GM13976 (cell line): ENCODE measurements at regions not wholly inside any gene's neighbourhood (a gene's known extent, or its start where the extent isn't known, plus 50 kb on each side); places are given as distances from the start of the nearest gene placed in this dataset.

ENCODE experiments used
- DNase-seq: peaks from one replicate; pipeline ENCODE4 v3.0.0; 2012; ENCODE audit warnings: low spot score
- in situ Hi-C: fragments of 300-500 bp; cut with MboI; formaldehyde crosslinking; loops from one replicate; pipeline ENCODE4 v1.12.0; 2022; ENCODE audit warnings: low sequenced_read_pairs, mixed read lengths, inconsistent platforms; ENCODE audit not compliant: unreplicated experiment
- TF ChIP-seq, protein P1 (sequence below): IDR thresholded peaks from 2 replicates; pipeline ENCODE4 v1.5.1; 2012; ENCODE audit warnings: borderline replicate concordance, mild to moderate bottlenecking; ENCODE audit not compliant: insufficient read depth; ENCODE audit errors: extremely low read depth, missing control alignments, control extremely low read depth

DNA sequence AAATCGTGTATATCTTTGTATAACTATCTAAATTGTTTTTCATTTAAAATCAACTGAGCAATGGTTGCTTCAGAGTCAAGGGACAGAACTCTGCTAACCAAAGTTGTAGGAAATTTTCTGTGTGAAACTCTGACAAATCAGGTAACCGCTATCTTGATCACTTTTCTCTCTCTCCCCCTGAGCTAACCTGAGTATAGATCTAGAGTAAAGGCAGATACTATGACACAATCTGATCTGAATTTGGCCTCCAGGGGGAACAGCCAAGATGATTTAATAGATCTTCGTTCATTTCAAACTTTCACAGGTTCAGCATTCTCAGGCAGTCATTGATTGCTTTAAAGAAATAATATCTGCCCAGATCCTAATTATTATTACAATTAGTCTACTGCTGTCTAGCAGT lies 472.8 kb downstream of the NUF2 start:
- in situ Hi-C loops, result no loop called here
- DNase-seq, result no peak
- TF ChIP-seq, protein P1, sequence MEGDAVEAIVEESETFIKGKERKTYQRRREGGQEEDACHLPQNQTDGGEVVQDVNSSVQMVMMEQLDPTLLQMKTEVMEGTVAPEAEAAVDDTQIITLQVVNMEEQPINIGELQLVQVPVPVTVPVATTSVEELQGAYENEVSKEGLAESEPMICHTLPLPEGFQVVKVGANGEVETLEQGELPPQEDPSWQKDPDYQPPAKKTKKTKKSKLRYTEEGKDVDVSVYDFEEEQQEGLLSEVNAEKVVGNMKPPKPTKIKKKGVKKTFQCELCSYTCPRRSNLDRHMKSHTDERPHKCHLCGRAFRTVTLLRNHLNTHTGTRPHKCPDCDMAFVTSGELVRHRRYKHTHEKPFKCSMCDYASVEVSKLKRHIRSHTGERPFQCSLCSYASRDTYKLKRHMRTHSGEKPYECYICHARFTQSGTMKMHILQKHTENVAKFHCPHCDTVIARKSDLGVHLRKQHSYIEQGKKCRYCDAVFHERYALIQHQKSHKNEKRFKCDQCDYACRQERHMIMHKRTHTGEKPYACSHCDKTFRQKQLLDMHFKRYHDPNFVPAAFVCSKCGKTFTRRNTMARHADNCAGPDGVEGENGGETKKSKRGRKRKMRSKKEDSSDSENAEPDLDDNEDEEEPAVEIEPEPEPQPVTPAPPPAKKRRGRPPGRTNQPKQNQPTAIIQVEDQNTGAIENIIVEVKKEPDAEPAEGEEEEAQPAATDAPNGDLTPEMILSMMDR, result no peak

DNA sequence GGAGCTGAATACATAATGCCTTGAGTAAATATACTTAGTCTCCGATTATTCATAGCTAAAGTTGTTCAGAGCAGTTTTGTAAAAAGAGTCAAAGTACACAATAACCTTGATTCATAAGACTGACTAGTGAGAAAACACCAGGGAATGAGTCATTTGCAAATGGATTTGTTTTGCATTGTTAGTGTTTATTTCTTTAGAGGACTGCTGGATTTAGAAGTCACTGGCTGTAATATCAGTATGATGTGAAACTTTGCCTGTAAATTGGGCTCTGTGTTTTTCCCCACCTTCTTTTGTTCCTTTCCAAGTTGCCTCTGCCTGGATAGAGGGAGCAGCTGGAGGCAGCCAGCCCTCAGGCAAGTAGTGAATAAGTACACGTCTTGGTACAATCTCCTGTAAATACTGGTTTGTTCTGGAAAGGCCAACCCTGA lies 474.7 kb downstream of the NUF2 start:
- in situ Hi-C loops, result no loop called here
- TF ChIP-seq, protein P1, result no peak
- DNase-seq, result no peak

DNA sequence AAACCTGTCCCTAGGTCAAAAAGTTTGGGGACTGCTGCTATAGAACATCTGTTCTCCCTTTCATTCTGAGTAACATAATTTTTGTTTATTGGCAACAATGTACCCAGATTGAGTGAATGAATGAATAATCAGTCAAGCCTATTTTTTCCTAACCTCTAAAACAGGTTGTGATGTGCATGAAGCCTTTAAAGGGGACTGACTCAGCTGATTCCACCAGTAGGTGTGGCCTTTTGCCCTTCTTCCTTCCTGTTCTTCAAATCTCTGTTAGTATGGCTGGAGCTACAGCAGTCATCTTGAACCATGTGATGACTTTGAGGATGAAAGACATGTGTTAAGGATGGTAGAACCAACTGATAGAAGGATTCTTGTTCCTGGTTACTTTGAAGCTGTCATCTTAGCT lies 476.1 kb downstream of the NUF2 start:
- in situ Hi-C loops, result no loop called here
- no peak for DNase-seq
- TF ChIP-seq, protein P1, result no peak

DNA sequence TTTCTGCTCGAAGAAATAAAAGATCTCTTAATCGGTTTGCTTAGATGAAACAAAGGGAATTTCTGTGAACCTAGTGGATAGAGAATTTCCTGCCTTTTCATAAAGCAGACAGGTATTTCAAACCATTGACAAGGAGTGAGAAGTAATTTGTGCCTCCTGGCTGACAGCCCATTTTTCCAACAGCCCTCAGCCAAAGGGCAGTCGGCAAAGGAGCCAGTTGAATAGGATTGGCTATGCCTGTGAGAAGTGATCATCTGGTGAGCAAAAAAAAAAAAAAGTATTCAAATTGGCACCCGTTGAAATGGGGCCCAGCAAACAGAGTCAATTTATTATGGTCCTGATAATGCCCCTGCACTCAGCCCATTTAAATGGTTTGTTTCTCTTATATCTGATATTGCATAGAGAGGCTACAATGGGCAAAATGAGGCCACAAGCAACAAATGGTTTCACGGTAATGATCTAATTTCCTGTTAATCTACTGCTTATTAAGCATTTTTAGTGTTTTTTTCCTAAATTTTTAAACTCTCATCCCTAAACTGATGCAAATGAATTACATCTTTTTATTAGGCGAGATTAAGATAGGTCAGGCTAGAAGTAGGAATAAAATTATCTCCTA lies 477.5 kb downstream of the NUF2 start:
- no peak for DNase-seq
- TF ChIP-seq, protein P1, result no peak
- in situ Hi-C loops, result no loop called here

DNA sequence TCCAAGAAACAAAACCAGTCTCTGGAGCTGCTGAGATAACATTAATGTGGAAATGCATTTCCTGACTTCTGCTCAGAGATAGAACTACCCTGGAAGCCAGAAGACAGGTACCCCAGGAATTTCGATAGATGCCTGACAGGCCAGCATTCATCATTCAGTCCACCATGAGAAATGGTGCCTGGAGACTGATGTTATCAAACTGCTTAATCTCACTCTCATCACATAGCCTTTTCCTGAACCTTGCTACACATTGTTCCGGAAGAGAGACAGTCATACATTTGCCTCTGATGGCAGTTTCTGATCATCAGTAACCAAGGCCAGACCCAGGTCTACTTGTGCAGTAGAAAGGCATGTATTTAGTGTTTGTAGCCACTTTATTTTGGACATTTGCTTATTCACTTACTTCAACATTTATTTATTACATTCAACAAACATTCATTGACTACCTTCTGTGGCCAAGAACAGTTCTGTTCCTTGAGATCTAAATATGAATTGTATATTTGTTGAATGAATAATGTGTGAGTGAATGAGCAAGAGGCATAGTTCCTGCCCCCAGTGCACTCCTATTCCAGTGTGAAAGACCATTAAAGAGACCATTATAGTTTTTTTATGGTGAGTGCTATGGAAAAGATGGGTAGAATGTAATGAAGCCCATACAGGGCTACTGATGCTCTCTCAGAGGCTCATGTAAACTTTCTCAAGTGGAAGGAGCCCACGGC lies 485.7 kb downstream of the NUF2 start:
- DNase-seq, result no peak
- in situ Hi-C loops, result no loop called here
- TF ChIP-seq, protein P1, result no peak

DNA sequence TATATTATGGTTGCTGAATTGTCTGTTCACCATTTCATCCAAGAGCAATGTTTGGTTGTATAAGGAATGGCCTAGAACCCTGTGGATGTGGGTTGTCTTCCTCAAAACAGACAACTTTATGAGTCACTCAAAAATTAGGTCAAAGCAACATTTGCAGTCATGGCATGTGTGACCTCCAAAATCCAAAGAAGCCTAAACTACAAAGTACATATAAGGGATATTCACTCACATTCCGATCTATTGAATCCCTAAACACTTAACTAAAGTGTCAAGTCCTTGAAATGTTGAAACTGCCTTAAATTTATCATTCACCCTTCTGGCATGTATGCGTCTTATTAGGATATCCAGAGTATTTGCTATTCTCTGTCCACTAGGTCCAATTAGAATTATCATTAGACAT lies 491.5 kb downstream of the NUF2 start:
- in situ Hi-C loops, result no loop called here
- no peak for DNase-seq
- TF ChIP-seq, protein P1, result no peak
